ENCODE measurements at regions not wholly inside any gene's neighbourhood (a gene's known extent, or its start where the extent isn't known, plus 50 kb on each side); places are given as distances from the start of the nearest gene placed in this dataset.

- no peak for TF ChIP-seq FOXK2 (IDR thresholded peaks at IDR 0.05)
- TF ChIP-seq GATAD2B (conservative IDR thresholded peaks at IDR 0.05; ENCODE audit: low read depth): no peak
- TF ChIP-seq, protein P1, sequence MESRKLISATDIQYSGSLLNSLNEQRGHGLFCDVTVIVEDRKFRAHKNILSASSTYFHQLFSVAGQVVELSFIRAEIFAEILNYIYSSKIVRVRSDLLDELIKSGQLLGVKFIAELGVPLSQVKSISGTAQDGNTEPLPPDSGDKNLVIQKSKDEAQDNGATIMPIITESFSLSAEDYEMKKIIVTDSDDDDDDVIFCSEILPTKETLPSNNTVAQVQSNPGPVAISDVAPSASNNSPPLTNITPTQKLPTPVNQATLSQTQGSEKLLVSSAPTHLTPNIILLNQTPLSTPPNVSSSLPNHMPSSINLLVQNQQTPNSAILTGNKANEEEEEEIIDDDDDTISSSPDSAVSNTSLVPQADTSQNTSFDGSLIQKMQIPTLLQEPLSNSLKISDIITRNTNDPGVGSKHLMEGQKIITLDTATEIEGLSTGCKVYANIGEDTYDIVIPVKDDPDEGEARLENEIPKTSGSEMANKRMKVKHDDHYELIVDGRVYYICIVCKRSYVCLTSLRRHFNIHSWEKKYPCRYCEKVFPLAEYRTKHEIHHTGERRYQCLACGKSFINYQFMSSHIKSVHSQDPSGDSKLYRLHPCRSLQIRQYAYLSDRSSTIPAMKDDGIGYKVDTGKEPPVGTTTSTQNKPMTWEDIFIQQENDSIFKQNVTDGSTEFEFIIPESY (IDR thresholded peaks at IDR 0.05): no peak
- no peak for TF ChIP-seq CEBPB (IDR thresholded peaks at IDR 0.05; ENCODE audit: borderline replicate concordance in 1 of 2, low read depth in 2 of 2, low read length in 2 of 2)
- TF ChIP-seq BRCA1 (IDR thresholded peaks at IDR 0.05; ENCODE audit: low read depth, low read length): no peak
- no peak for TF ChIP-seq ATF2 (IDR thresholded peaks at IDR 0.05; ENCODE audit: low read length)
- TF ChIP-seq SMARCA5 (IDR thresholded peaks at IDR 0.05): no peak
- no peak for TF ChIP-seq POU2F2 (IDR thresholded peaks at IDR 0.05; ENCODE audit: borderline replicate concordance, low read depth, low read length)
Measured at GRCh38 chr10:11397980-11398580, 213.4 kb downstream of the USP6NL start (continued).

GRCh38 chr10:11397077-11397965 is 214.1 kb downstream of the USP6NL start:
- no peak for FAIRE-seq
- Histone ChIP-seq H3K79me2 (ENCODE audit: control insufficient read depth, insufficient read depth, low read length) (no peaks in the 10 kb centered on the region), H4K20me1 (ENCODE audit: control insufficient read depth, insufficient read depth) (no peaks in the 10 kb centered on the region), H3K27me3 (replicated peaks in 1 of 2; ENCODE audit: control insufficient read depth in 2 of 2, insufficient read depth in 2 of 2, low read length in 1 of 2) (no peaks in the 10 kb centered on the region; a peak in 1 of 4 replicates), H3K4me2 (ENCODE audit: control insufficient read depth, insufficient read depth) (no peak overlapping the region), H3K27ac (ENCODE audit: control insufficient read depth, insufficient read depth) (no peak overlapping the region), H3K4me3 (no peak overlapping the region), H3K4me1 (ENCODE audit: control insufficient read depth, insufficient read depth, low read length) (no peaks in the 10 kb centered on the region), H2AFZ (ENCODE audit: control insufficient read depth, low read depth, low read length) (no peak overlapping the region), H3K36me3 (ENCODE audit: control insufficient read depth in 2 of 2, insufficient read depth in 2 of 2, low read length in 1 of 2) (no peaks in the 10 kb centered on the region), H3K9ac (ENCODE audit: control insufficient read depth, insufficient read depth, low read length) (no peak overlapping the region), H3K9me3 (replicated peaks; ENCODE audit: control insufficient read depth, insufficient read depth, low read length) (no peaks in the 10 kb centered on the region)
- TF ChIP-seq CTCF (IDR thresholded peaks at IDR 0.05 in 2 of 3, conservative IDR thresholded peaks at IDR 0.05 in 1 of 3; ENCODE audit: control insufficient read depth in 2 of 3, extremely low read depth in 1 of 3, insufficient read depth in 1 of 3, low read depth in 3 of 3, low read length in 3 of 3) (no peak), SREBF1 (IDR thresholded peaks at IDR 0.05; ENCODE audit: low read length) (no peak), CHD4 (IDR thresholded peaks at IDR 0.05) (no peak), ZNF384 (IDR thresholded peaks at IDR 0.05; ENCODE audit: borderline replicate concordance, low read depth, low read length) (no peak), BCL11A (IDR thresholded peaks at IDR 0.05; ENCODE audit: low read depth, low read length) (no peak), ATF3 (IDR thresholded peaks at IDR 0.05; ENCODE audit: borderline replicate concordance, extremely low read depth, low read depth, low read length) (no peak), ASH2L (IDR thresholded peaks at IDR 0.05; ENCODE audit: borderline replicate concordance, low read depth) (no peak), NRF1 (conservative IDR thresholded peaks at IDR 0.05; ENCODE audit: low read depth, low read length) (no peak)
- DNase-seq (ENCODE audit: low read depth, low spot score): no peak
- ATAC-seq: no peak
- SMC1A ChIA-PET (ENCODE audit: uncharacterized antibody, unreplicated experiment): no interaction called here
- in situ Hi-C loops (cut with MboI): no loop called here
- intact Hi-C loops (cut with micrococcal nuclease; ENCODE audit: unreplicated experiment): no loop called here
- POLR2A ChIA-PET: no interaction called here
- RAD21 ChIA-PET (ENCODE audit: unreplicated experiment): no interaction called here
- BruUV-seq (replicated peaks): no TSS peak
- 40% methylated on average over 21 of the region's 21 CpGs for WGBS (ENCODE audit: insufficient coverage, insufficient replicate concordance, low lambda C conversion rate, missing lambda C conversion rate)
- CTCF ChIA-PET: no interaction called here

Measured in GM12878 (cell line).